GM10266 (cell line): ENCODE measurements at regions not wholly inside any gene's neighbourhood (a gene's known extent, or its start where the extent isn't known, plus 50 kb on each side); places are given as distances from the start of the nearest gene placed in this dataset.

ENCODE experiments used
- DNase-seq: peaks from one replicate; pipeline ENCODE4 v3.0.0; 2012; ENCODE audit errors: extremely low spot score
- TF ChIP-seq, protein P1 (sequence below): IDR thresholded peaks from 2 replicates; pipeline ENCODE4 v1.5.1; 2012; ENCODE audit warnings: mild to moderate bottlenecking, low read depth; ENCODE audit not compliant: control insufficient read depth, insufficient read depth; ENCODE audit errors: missing control alignments

DNA sequence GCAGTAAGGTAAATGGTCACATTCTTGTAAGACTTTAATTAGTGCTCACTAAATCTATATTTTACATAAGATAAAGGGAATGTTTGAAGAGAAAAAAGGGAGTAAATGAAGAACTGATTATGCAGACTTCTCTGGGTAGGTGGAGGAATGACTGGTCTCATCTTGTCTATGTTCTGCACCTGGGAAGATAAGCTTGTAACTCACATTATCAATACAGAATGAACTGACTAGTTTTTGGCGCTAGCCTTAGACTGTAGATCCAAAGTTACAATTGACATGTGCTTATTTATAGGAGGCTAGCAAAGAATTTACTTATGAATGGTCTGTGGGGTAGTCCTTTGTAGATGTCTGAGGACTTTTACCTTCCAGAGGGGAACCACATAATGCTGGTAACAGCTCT lies 214.9 kb upstream of the RAB4A start:
- DNase-seq = no peak
- TF ChIP-seq, protein P1, sequence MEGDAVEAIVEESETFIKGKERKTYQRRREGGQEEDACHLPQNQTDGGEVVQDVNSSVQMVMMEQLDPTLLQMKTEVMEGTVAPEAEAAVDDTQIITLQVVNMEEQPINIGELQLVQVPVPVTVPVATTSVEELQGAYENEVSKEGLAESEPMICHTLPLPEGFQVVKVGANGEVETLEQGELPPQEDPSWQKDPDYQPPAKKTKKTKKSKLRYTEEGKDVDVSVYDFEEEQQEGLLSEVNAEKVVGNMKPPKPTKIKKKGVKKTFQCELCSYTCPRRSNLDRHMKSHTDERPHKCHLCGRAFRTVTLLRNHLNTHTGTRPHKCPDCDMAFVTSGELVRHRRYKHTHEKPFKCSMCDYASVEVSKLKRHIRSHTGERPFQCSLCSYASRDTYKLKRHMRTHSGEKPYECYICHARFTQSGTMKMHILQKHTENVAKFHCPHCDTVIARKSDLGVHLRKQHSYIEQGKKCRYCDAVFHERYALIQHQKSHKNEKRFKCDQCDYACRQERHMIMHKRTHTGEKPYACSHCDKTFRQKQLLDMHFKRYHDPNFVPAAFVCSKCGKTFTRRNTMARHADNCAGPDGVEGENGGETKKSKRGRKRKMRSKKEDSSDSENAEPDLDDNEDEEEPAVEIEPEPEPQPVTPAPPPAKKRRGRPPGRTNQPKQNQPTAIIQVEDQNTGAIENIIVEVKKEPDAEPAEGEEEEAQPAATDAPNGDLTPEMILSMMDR = no peak

DNA sequence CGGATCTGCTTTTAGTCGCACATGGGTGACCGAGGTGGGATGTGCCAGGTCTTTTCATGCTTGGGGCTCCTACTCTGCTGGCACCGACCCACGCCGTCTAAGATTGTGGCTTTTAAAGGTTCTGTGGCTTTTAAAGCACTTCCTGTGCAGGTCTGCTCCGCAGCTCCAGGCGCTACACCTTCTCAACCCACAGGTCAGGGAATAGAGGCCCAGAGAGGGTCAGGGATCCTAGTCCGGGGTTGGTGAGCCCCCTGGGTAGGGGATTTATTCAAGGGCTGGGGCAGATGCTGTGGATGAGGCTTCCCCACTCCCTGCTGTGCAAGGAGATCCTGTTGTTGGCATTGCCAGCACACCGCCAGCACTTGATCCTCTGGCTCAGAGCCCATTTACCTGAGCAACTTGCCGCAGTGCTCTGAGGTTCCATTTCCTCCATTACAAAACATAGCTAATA lies 212.8 kb upstream of the RAB4A start:
- TF ChIP-seq, protein P1 = no peak
- DNase-seq = no peak

DNA sequence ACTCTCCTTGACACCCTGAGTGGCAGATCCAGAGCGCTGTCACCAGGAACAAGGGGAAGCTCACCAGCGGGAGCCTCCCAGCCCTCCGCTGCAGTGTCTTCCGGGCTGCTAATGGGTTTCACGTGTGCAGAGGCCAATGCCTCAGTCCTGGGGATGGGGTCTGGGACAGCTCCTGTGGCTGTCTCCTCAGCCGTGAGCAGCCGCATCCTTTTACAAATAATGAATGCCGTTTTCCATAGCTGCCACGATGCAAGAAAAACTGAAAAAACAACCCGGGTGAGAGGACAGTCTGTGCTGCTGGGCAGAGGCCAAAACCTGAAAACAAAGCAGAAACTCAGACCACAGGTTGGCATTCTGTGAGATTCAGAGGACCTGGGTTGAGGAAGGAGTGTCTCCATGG lies 212.2 kb upstream of the RAB4A start:
- TF ChIP-seq, protein P1 = no peak
- DNase-seq = no peak

DNA sequence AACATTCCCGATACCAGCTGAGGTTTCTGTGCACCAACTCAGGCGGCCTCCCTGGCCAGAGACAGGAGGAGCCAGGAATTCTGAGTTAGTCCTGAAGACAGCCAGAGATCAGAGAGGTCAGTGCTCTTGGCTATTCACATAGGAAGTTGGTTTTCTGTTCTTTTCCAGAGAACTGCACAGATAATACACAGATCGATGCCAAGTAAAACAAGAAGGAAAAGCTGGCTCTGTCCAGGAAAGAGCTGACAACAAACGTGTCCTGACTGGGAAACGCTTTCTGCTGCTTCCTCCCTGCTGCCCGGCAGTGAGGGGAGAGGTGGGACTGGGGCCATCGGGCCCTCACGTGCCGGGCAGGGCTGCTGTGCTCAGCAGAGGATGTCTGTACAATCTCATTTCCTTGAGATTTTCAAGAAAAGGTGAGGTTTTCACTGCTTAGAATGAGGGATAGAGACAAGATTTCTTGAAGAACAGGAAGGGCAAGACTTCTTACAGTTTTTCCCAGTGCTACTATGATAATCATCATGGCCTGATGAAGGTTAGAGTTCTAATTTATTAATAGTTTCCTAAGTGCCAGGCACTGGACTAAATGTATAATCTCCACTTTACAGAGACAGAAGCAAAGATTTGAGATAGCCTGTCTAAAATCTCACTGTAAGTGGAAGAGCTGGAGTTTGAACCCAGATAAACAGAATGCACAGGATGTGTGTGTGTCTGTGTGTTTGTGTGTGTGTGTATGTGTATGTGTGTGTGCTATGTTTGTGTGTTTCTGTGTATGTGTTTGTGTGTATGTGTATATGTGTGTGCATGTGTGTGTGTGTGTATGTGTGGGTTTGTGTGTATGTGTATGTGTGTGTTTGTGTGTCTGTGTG lies 211.0 kb upstream of the RAB4A start:
- no peak for DNase-seq
- TF ChIP-seq, protein P1 = no peak

DNA sequence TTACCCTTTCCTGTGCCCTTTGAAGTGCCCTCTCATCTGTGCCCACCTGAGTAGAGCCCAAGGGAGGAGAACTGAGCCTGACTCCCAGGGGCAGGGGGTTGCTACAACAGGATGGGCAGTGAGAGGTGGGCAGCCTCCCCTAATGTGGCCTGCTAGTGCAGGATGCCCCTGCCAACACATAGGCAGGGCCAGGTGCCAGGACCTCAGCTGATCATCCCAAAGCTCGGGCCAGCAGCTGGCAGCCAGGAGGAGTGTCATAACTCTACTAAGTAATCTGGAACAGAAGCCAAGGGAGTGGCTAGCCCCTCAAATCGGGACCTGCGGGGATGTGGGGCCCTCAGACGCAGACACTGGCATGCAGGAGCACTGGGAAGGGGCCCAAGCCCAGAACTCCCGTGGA lies 208.8 kb upstream of the RAB4A start:
- TF ChIP-seq, protein P1 = no peak

DNA sequence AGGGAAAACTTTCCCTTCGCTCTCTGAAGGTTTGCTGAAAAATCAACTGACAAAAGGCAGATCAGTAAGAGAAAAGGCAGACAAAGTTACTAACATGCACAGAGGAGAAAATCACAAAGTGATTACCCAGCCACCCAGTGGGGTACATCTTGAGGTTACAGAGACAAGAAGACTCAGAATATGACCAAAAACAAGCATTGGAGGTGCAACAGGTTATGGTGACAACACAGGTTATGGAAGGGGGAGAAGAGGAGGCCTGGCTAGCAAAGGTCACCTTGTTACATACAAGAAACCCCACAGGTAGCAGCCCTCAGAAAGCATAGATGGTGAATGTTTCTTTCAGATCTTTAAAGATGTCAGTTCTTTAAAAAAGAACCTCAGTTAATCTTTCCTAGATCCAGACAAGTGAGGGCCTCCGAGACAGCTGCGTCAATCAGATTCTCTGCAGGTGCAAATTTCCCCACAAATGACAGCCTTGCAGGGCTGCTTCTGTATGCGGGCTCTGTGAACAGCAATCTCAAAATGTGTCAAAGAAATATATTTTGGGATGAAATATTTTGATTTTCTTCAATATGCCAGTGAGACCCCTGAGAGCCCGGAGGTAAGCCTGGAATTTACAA lies 207.6 kb upstream of the RAB4A start:
- TF ChIP-seq, protein P1 = no peak
- DNase-seq = no peak

More for the DNA sequence above, 208.8 kb upstream of the RAB4A start:
- DNase-seq = no peak
